ENCODE measurements at regions not wholly inside any gene's neighbourhood (a gene's known extent, or its start where the extent isn't known, plus 50 kb on each side); places are given as distances from the start of the nearest gene placed in this dataset.
A peak's percentile ranks its signal among the peaks of the same experiment; 100 is the strongest.

- H3K36me3 ChIP-seq: no peaks in the 10 kb centered on the region
- Mint-ChIP-seq H3K4me3 (peak overlapping the region; percentile 28), H3K27ac (no peak overlapping the region), H3K27me3 (ENCODE audit: insufficient read depth, low read depth) (peaks cover 16% of the 10 kb centered on the region), H3K9me3 (no peaks in the 10 kb centered on the region), H3K4me1 (peaks cover 26% of the 10 kb centered on the region), H3K36me3 (no peaks in the 10 kb centered on the region)
- no peak overlapping the region for H3K9ac ChIP-seq
- H3F3A ChIP-seq (ENCODE audit: low read depth): peaks cover 28% of the 10 kb centered on the region
- peaks cover 52% of the 10 kb centered on the region for H3K27me3 ChIP-seq
- no peaks in the 10 kb centered on the region for H3K79me2 ChIP-seq (ENCODE audit: low read depth)
- no peak overlapping the region for H3K27ac ChIP-seq
- no peaks in the 10 kb centered on the region for H3K9me3 ChIP-seq (ENCODE audit: low read depth)
- H4K20me1 ChIP-seq (ENCODE audit: low read depth): peaks cover 44% of the 10 kb centered on the region
- no peak overlapping the region for H3K4me2 ChIP-seq
- H3K4me3 ChIP-seq: no peak overlapping the region
- TF ChIP-seq EZH2phosphoT487 (IDR thresholded peaks at IDR 0.05): no peak
- TF ChIP-seq EZH2 (IDR thresholded peaks at IDR 0.05): no peak
- TF ChIP-seq CTCF (IDR thresholded peaks at IDR 0.05): no peak
- H2AFZ ChIP-seq (replicated peaks): no peak overlapping the region
- DNase-seq (ENCODE audit: low spot score): no peak
- peaks cover 16% of the 10 kb centered on the region for H3K4me1 ChIP-seq
Observed at GRCh38 chr5:175798626-175799025, 72.8 kb upstream of the CPLX2 start.

- no peaks in the 10 kb centered on the region for H3K9me3 Mint-ChIP-seq
- Histone ChIP-seq H3K4me1 (peaks cover 16% of the 10 kb centered on the region), H3K79me2 (ENCODE audit: low read depth) (no peaks in the 10 kb centered on the region), H3K27ac (no peak overlapping the region), H3K4me3 (no peak overlapping the region), H2AFZ (replicated peaks) (no peak overlapping the region), H3K36me3 (no peaks in the 10 kb centered on the region), H3K27me3 (peaks cover 31% of the 10 kb centered on the region), H3K9me3 (ENCODE audit: low read depth) (no peaks in the 10 kb centered on the region), H4K20me1 (ENCODE audit: low read depth) (peaks cover 39% of the 10 kb centered on the region), H3K4me2 (no peak overlapping the region), H3K9ac (no peak overlapping the region), H3F3A (ENCODE audit: low read depth) (peaks cover 28% of the 10 kb centered on the region)
- no peak for TF ChIP-seq CTCF (IDR thresholded peaks at IDR 0.05)
- TF ChIP-seq EZH2 (IDR thresholded peaks at IDR 0.05): no peak
- no peak for TF ChIP-seq EZH2phosphoT487 (IDR thresholded peaks at IDR 0.05)
- no peak overlapping the region for H3K4me3 Mint-ChIP-seq
- DNase-seq (ENCODE audit: low spot score): no peak
- H3K36me3 Mint-ChIP-seq: no peaks in the 10 kb centered on the region
- no peak overlapping the region for H3K27ac Mint-ChIP-seq
- H3K27me3 Mint-ChIP-seq (ENCODE audit: insufficient read depth, low read depth): peaks cover 10% of the 10 kb centered on the region
- peaks cover 26% of the 10 kb centered on the region for H3K4me1 Mint-ChIP-seq
Observed at GRCh38 chr5:175800656-175801081, 70.7 kb upstream of the CPLX2 start.

- no peak for DNase-seq (ENCODE audit: low spot score)
- Mint-ChIP-seq H3K36me3 (no peaks in the 10 kb centered on the region), H3K9me3 (no peaks in the 10 kb centered on the region), H3K4me3 (no peak overlapping the region), H3K27ac (no peak overlapping the region), H3K27me3 (ENCODE audit: insufficient read depth, low read depth) (peaks cover 8% of the 10 kb centered on the region), H3K4me1 (peaks cover 21% of the 10 kb centered on the region)
- no peak overlapping the region for H3K9ac ChIP-seq
- H3K9me3 ChIP-seq (ENCODE audit: low read depth): no peaks in the 10 kb centered on the region
- peaks cover 20% of the 10 kb centered on the region for H3K27me3 ChIP-seq
- H3K79me2 ChIP-seq (ENCODE audit: low read depth): no peaks in the 10 kb centered on the region
- H3K27ac ChIP-seq: no peak overlapping the region
- H3K36me3 ChIP-seq: no peaks in the 10 kb centered on the region
- no peak overlapping the region for H3K4me2 ChIP-seq
- no peak overlapping the region for H2AFZ ChIP-seq (replicated peaks)
- H4K20me1 ChIP-seq (ENCODE audit: low read depth): peaks cover 25% of the 10 kb centered on the region
- no peak overlapping the region for H3K4me3 ChIP-seq
- peaks cover 10% of the 10 kb centered on the region for H3K4me1 ChIP-seq
- TF ChIP-seq EZH2 (IDR thresholded peaks at IDR 0.05) (no peak), CTCF (IDR thresholded peaks at IDR 0.05) (no peak), EZH2phosphoT487 (IDR thresholded peaks at IDR 0.05) (no peak)
- peaks cover 15% of the 10 kb centered on the region for H3F3A ChIP-seq (ENCODE audit: low read depth)
Observed at GRCh38 chr5:175802361-175802760, 69.0 kb upstream of the CPLX2 start.

Data from neural progenitor cell (in vitro differentiated cells).